HG02870 (cell line): ENCODE measurements at regions not wholly inside any gene's neighbourhood (a gene's known extent, or its start where the extent isn't known, plus 50 kb on each side); places are given as distances from the start of the nearest gene placed in this dataset.

ENCODE experiments used
- ATAC-seq: cut with Tn5 transposase; IDR thresholded peaks from one replicate; pipeline ENCODE4 v1.9.1; 2021; ENCODE audit warnings: mild to moderate bottlenecking, moderate library complexity; ENCODE audit not compliant: unreplicated experiment

DNA sequence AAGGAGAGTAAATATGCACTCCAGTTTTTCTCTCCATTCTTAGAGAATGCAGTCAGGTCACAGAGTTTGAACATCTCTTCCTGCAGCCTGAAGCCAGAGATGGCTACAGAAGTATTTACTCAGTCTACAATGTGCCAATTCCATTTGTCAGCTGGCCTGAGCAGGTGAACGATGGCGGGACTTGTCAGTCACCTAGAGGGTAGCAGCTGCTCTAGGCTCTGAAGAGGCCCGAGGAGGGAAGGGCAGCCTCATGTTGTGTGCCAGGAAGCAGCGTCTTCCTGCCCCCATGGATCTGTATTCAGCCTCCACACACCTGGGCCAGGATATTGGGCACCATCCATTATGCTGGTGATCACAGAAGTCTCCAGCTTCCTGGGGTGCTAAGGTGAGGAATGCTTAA is 316.7 kb upstream of the CHAC2 start:
- no peak for ATAC-seq

DNA sequence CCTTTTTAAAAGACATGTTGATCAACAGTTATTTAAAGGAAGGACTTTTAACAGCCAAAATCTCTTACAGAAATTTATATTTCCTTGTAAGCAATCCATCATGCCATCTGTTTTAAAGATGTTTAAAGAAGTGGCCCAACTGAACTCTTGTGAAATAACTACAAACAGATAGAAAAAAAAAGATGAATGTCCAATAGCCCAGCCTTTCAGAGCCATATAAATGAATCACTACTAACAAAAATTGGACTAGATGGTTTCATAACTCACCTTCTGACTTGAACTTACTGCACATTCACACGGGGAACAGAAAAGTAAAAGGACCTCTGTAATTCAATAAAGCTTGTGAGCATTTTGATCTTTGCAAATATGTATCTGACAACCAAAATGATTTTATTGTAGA is 319.0 kb upstream of the CHAC2 start:
- ATAC-seq = no peak

DNA sequence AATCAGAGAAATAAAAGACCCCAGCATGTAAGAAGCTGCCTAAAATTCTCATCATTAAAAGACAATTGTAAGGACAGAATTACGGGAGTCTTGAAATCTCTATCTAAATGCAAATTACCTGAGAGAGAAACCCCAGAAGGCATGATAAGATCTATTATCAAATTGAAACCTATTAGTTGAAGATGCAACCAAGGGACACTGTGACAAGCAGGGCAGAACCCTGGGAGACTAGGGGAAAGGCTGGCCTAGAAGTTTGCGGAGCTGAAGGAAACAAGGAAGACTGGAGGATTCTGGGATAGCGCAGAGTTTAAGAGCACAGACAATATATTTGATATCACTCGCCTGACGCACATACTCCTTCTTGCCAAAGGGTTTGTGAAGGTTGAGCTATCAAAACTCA is 319.5 kb upstream of the CHAC2 start:
- no peak for ATAC-seq

DNA sequence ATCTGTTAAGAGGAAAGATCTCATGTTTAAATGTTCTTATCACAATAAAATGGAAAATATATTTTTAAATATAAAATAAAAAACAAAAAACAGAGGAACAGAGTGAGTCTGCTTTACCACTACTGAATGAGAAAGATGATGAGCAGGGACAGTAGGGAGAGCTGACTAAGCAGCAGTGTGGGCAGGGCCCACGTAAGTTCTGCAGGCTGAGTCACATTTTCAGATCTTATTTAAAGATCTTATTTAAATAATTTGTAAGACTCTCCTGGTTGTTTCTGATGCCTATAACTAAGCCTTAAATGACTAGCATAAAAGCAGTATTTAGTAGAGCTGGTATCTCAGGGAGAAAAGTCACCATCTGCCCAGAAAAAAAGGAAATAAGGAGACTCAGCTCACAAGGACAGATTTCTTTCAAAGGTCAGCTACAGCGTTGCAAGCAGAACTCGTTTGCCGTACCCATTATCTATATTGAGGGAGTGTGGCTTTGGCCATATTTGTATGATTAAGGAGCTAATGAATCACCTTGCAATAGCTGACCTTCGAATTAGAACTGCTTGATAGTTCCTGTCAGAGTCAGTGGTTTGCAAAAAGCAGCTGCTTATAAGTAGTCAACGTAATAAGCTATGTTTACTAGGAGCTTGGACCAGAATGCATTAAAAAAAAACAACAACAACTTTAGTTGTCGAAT is 322.1 kb upstream of the CHAC2 start:
- ATAC-seq = peak; percentile 71

DNA sequence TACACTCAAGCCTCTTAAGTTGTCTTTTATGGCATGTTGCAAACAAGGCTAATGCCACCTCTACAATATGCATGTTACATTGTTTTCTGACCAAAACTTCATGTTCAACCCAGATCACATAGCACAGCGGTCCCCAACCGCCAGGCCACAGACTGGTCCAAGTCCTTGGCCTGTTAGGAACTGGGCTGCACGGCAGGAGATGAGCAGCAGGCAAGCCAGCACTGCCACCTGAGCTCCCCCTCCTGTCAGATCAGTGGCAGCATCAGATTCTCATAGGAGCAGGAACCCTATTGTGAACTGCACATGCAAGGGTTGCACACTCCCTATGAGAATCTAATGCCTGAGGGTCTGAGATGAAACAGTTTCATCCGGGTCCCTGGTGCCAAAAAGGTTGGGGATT is 324.8 kb upstream of the CHAC2 start:
- no peak for ATAC-seq

DNA sequence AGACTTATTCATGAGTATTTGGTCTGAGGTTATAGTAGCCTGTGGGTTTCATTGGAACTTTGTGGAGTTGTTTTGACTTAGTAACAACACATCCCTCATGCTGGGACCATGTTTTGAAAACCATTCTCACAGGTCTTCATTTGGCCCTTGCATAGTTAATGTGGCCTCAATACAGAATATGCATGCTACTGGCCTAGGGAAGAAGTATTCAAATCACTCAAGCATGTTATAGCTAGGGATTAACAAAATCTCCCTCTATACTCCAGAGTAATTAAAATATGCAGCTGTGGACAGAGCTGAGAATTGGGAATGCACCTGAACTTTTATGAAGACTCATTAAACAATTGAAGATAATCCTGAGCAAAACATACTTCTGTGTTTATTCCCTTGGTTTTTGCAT is 325.5 kb upstream of the CHAC2 start:
- ATAC-seq = no peak

DNA sequence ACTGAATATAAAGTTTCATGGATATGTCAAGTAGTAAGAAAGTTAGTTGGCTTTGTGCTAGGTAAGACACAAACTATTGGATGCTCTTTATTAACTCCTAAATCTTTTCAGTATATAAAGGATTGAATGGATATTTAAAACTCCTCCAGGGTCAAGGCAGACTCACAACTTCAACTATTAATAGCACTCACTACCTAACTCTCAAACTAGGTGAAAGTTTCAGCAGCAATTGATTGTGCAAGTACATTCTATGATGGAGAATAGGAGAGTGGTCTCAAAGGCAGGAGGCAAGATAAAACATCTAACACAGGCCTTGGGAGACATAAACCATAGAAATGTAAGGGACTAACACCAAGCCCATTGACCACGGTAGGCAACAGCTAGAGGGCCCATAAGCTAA is 328.9 kb upstream of the CHAC2 start:
- no peak for ATAC-seq

DNA sequence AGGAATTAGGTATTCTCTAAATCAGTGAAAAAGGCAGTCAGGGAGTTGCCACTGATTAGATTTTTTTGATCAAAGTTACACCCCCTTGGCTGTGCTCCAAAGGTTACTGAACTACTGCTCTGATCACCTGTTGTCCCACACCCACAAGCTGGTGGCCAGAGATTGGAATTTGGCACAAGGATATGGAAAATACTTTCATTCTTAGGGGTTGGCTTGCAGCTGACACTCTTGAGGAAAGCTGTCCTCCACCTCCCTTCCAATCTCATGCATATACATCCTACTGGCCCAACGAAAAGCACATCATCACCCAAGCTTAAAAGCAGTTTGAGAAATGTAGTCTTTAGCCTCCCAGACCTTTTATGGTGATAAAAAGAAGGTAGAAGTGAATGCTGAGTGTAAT is 329.5 kb upstream of the CHAC2 start:
- ATAC-seq = no peak

DNA sequence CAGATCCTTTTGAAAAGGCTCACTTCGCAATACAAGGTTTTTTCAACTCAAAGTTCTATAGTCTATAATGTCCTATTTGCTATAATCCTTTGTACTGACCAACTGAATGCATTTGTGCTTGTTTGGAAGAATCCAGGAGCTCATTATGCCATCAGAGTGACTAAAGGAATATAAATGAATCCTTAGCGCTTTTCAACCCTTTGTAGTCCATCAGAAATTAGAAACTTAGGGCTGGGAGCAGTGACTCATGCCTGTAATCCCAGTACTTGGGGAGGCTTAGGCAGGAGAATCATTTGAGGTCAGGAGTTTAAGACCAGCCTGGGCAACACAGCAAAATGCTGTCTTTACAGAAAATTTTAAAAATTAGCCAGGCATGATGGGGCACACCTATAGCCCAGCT is 330.2 kb upstream of the CHAC2 start:
- ATAC-seq = no peak

DNA sequence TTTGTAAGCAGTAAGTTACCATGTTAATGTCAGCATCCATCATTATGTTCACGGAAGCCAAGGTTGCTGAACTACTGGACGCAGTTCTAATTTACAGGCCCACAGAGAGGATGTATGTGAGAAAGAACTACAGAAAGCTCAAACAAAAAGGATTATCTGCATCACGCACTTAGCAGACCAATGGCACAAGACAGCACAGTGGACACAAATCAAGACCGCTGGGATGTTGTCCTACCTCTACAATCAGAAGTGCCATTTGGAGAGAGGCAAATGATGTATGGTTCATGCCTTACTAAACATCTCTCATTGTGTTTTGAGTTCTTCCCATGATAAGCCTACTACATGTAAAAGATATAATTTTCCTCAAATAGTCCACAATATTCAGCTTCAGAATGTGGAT is 330.7 kb upstream of the CHAC2 start:
- ATAC-seq = no peak

DNA sequence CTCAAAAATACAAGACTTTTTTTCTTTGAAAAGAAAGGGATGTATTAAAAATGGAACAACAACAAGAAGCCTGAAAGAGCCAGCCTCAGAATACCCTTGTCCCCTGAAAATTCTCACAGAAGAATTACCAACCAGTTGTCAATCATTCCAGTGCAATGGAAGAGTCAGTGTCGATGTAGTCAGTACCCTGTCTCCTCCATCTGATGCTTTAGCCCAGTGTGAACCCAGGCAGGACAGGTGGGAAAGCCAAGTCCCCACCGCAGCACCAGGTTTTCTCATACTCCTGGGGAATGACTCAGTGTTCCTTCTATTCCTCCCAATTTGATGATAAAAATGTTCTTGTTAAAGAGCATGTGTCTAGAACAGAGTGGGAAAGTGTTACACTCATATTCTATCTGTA is 332.0 kb upstream of the CHAC2 start:
- no peak for ATAC-seq

DNA sequence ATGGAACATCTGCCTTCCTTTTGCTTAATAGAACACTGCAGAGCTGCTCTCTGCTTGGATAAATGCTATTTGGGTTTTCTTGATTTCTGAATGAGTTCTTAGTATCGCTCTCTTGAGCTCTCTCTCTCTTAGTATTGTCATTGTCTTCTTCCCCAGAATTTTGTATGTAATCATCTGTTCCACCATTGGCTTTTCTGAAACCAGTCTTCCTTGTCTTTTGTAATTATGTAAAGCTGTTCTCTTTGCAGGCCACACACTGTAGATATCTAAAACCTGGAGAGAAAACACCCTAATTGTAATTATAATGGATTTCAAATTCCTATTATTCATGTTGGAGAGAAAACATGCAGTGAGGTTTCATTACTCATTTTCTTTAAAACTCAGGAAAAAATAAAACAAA is 333.1 kb upstream of the CHAC2 start:
- ATAC-seq = no peak

DNA sequence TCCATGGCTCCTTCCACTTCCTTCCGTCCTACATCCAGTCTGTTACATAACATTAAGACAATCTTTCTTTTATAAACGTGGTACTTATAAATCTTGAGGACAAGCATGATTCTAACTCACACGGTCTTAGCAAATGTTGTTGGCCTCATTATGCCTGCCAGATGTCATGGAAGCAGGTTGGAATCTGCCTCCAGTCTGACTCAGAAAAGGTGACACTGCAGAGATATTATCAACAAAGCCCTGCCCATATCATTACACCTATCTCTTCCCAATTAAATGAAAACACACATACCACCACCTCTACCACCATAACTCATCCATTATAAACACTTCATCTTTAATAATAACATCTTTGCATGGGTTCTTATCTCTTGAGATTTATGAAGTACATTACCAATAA is 334.7 kb upstream of the CHAC2 start:
- ATAC-seq = no peak

DNA sequence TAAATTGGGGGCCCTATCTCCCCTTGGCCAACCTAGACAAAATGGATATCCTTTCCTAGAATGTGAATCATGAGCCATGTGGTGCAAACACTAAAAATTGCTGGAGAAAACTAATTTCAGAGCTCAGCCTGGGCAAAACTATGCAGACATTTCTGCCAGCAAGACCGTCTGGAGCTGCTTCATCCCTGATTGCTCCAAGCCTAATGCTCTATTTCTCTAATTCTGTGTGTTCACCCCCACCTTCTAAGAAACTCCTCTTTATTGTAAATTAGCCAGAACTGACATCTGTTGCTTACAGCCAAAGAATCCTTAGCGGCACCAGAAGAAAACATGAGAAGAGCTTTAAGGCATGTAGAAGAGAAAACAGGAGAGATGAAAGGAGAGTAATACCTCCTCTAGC is 337.7 kb upstream of the CHAC2 start:
- no peak for ATAC-seq

DNA sequence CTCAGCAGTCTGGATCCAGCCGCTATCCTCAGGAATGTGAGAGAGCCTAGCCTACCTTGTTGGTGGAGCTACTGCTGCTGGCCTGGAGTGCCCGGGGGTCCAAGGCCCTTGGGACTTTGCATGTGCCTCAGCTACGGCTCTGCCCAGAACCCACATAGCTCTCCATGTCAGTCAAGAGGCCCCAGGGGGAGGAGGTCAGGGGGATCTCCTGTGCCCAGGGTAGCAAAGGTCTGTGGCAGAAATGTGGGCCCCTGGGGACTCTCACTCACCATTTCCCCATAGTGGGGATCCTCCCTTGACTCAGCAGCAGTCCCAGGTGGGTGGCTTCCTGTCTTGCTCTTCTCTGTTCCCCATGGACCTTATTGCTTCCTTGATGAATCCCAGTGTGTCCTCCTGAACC is 342.7 kb upstream of the CHAC2 start:
- peak; percentile 34 for ATAC-seq

DNA sequence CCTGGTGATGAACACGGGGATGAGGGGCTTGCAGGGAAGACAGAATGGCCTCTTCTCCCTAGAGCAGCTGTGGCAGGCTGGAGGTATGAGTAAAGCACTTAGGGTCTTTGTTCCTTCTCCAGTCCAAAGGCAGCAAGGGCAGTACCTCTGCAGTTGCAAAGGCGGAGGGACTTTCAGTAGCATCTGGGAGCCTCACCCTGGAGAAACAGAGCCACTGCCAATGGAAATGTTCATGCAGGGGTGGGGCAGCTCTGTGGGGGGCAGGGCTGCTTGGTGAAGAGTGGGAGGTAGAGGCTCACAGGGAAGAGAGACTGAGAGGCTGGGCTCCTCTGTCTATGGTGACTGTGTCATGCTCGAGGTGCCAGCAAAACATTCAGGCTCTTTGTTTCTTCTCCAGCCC is 344.1 kb upstream of the CHAC2 start:
- ATAC-seq = no peak

DNA sequence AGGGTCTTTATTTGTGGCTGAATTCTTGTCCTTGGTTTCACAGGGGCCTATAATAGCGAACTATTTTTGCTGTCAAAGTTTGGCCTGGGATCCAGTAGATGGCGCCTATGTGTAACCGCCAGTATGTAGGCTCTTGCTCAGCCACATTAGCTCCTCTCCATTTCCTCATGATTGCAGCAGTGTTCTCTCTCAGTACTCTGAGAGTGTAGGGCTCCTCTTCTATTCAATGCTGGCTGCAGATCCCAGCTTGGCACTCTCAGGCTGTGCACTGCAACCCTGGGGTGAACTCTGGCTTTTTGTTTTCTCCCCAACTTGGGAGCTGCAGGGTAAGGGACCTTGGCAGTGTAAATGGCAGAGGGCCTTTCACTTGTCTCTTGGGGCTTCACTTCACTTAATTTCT is 344.6 kb upstream of the CHAC2 start:
- peak; percentile 73 for ATAC-seq

DNA sequence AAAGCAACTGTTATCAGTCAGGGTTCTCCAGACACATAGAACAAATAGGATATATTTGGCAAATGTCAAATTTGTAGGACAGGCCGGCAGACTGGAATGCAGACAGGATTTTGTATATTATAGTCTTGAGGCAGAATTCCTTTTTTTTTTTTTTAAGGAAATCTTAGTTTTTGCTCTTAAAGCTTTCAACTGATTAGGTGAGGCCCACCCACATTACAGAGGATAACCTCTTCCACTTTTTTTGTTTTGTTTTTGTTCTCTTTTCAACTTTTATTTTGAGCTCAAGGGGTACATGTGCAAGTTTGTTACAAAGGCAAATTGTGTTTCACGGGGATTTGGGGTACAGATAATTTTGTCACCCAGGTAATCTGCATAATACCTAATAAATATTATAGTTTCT is 350.2 kb upstream of the CHAC2 start:
- no peak for ATAC-seq

DNA sequence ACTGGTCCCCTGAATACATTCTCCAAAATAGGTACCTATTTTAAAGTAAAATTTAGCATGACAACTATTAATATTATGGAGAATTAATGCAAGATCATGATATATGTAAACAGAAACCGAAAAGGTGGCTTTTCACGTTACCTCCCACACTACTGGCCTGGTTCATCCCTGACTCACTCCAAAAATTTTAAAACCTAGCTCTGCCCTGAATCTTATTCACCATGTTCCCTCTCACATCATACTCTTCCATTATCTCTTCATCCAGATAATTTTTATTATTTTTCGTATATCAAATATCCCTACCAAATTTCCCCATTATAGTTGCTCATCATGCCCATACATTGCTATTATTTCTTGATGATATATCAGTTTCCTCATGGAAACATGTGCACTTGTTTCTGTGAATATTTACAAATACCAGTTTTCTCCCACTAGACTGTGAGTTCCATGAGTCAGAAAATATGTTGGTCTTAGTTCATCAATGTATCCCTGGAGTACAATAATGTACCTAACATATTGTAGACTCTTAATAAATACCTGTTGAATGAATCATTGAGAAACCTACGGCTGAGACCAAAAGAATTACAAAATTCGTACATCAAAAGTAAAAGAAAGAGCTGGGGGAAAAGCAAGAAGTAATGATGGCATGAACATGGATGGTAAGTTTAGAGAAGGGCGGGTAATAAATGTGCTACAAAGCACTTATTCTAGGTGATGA is 360.1 kb upstream of the CHAC2 start:
- ATAC-seq = no peak

DNA sequence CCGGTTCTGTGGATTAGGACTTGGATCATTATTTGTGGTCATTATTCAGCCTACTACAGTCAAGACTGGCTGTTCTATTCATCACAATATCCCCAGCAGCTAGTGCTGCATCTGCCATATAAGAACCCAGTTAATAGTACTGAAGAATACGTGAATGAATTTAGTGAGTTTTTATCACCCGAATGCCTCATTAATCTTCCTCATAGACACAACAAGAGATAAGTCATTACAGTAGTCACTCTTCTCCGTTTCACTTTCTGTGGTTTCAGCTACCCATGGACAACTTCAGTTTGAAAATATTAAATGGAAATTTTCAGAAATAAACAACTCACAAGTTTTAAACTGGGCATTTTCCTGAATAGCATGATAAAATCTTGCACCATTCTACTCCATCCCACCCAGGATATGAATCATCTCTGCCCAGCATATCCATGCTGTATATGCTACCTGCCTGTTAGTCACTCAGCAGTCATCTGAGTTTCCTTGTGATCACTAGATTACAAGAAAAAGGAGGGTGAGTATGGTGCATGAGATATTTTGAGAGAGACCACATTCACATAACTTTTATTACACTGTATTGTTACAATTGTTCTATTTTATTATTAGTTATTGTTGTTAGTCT is 363.7 kb upstream of the CHAC2 start:
- peak; percentile 76 for ATAC-seq

DNA sequence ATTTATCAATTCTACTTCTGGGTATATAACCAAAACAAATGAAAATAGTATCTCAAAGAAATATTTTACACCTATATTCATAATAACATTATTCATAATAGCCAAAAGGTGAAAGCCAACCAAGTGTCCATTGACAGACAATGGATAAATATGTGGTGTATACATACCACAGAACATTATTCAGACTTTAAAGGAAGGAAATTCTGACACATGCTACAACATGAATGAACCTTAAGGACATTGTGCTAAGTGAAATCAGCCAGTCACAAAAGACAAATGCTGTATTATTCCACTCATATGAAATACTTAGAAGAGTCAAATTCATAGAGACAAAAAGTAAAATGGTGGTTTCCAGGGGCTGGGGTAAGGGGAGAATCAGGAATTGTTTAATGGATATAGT is 370.5 kb upstream of the CHAC2 start:
- ATAC-seq = no peak

DNA sequence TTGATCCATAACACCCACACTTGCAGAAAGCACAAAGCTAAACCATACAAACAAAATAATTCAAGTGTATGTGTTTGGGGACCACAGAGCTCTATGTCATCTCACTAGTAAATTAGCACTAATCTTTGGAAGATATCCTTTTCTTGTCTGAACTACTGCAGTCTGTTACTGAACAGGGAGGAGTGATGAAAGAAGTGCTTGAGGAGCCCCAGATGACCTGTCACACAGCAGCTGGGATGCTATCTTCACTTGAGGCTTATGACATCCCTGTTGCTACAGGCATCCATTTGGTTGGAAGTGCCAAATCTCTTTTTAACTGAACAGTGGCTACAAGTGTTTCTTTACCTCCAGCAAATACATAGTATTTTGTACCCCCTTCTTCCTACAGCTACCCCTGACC is 386.3 kb upstream of the CHAC2 start:
- ATAC-seq = no peak
